ENCODE measurements at regions not wholly inside any gene's neighbourhood (a gene's known extent, or its start where the extent isn't known, plus 50 kb on each side); places are given as distances from the start of the nearest gene placed in this dataset.

DNA sequence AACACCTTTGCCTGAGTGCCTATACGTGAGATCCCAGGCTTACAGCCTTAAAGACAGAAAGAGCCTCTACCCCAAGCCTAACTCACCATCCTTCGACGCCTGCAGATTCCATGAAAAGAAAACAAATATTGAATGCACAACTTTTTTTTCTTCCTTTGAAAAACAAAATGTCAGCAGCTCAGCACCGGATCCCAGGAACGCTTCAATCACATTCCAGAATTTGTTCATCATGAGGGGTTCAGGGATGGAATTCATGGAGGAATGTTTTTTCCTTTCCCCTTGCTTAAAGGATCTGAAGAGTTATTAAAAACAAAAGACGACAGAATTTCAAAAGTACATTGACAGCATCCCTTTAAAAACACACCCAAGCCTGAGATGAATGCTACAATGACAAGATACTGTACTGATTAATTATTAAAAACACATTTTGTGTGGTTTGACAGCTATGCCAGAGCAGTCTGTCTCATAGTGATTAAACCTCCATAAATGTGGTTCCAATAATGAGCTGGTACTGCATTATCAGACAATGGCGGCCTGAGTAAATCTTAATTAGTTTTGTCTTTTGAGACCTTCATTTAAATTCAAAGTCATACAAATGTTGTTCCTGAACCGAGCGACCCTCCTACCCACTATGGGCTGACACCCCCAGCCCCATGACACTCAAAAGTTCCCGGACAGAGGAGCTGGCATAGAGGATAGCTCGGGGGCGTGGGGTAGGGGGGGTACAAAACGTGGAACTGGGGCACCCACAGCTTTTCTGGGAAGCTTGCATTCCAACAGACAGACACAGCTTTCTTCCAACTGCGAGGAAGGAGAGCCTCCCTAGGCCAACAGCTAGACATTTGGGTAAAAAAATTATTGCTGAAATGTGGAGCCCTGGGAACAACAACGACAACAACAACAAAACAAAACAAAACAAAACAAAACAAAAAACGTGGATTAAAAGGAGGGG is 227.5 kb downstream of the TTC32 start:
- no peak overlapping the region for H3K4me3 ChIP-seq (ENCODE audit: low read depth, low read length)

GRCh38 chr2:19673213-19673791 is 228.5 kb downstream of the TTC32 start:
- TF ChIP-seq, protein P1, sequence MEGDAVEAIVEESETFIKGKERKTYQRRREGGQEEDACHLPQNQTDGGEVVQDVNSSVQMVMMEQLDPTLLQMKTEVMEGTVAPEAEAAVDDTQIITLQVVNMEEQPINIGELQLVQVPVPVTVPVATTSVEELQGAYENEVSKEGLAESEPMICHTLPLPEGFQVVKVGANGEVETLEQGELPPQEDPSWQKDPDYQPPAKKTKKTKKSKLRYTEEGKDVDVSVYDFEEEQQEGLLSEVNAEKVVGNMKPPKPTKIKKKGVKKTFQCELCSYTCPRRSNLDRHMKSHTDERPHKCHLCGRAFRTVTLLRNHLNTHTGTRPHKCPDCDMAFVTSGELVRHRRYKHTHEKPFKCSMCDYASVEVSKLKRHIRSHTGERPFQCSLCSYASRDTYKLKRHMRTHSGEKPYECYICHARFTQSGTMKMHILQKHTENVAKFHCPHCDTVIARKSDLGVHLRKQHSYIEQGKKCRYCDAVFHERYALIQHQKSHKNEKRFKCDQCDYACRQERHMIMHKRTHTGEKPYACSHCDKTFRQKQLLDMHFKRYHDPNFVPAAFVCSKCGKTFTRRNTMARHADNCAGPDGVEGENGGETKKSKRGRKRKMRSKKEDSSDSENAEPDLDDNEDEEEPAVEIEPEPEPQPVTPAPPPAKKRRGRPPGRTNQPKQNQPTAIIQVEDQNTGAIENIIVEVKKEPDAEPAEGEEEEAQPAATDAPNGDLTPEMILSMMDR (IDR thresholded peaks at IDR 0.05; ENCODE audit: borderline replicate concordance, insufficient read depth, low read depth, low read length): no peak
- H3K4me3 ChIP-seq (ENCODE audit: low read depth, low read length): no peak overlapping the region

More for the DNA sequence above, 227.5 kb downstream of the TTC32 start:
- TF ChIP-seq, protein P1 (IDR thresholded peaks at IDR 0.05; ENCODE audit: borderline replicate concordance, insufficient read depth, low read depth, low read length): no peak

- TF ChIP-seq, protein P1 (IDR thresholded peaks at IDR 0.05; ENCODE audit: borderline replicate concordance, insufficient read depth, low read depth, low read length): no peak
Measured at GRCh38 chr2:19671916-19672315, 229.9 kb downstream of the TTC32 start.

GRCh38 chr2:19671311-19671710 is 230.5 kb downstream of the TTC32 start:
- H3K4me3 ChIP-seq (ENCODE audit: low read depth, low read length): no peak overlapping the region
- TF ChIP-seq, protein P1 (IDR thresholded peaks at IDR 0.05; ENCODE audit: borderline replicate concordance, insufficient read depth, low read depth, low read length): no peak

More at GRCh38 chr2:19671916-19672315, 229.9 kb downstream of the TTC32 start:
- no peak overlapping the region for H3K4me3 ChIP-seq (ENCODE audit: low read depth, low read length)

DNA sequence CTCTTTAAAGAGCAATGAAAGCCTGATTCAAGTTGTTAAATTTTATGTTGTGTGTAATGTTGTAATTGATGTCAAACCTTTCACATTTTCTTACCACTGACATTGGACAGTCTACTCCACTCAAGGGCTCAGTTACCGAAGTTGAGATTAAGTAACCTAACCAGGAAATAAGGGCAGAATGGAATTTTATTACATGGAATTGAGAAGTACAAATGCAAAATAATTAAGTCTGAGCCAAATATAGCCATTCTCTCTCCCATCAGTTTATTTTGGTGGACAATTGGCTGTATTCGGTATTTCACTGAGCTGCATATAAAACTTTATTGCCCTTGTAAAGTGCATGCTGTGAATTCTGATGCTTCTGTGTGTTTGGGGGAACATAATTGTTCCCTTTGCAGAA is 231.5 kb downstream of the TTC32 start:
- TF ChIP-seq, protein P1 (IDR thresholded peaks at IDR 0.05; ENCODE audit: borderline replicate concordance, insufficient read depth, low read depth, low read length): no peak

GRCh38 chr2:19669559-19669958 is 232.2 kb downstream of the TTC32 start:
- H3K4me3 ChIP-seq (ENCODE audit: low read depth, low read length): no peak overlapping the region
- TF ChIP-seq, protein P1 (IDR thresholded peaks at IDR 0.05; ENCODE audit: borderline replicate concordance, insufficient read depth, low read depth, low read length): no peak

More for the DNA sequence above, 231.5 kb downstream of the TTC32 start:
- no peak overlapping the region for H3K4me3 ChIP-seq (ENCODE audit: low read depth, low read length)
